Testis (tissue), 2 donors: ENCODE measurements at regions not wholly inside any gene's neighbourhood (a gene's known extent, or its start where the extent isn't known, plus 50 kb on each side); places are given as distances from the start of the nearest gene placed in this dataset.

Source experiments
- POLR2A ChIP-seq: fragments of 450-650 bp; IDR thresholded peaks from one replicate; pipeline ENCODE4 v1.6.1; 2017; ENCODE audit warnings: antibody characterized with exemption, mild to moderate bottlenecking, moderate library complexity
- TF ChIP-seq, protein P1 (sequence below), 3 experiments: fragments of 450-650 bp in 2 of 3; fragments of 200-600 bp in 1 of 3; sonication (generic) in 1 of 3; IDR thresholded peaks; one replicate each; pipeline ENCODE4 v1.5.1; 2016 to 2019; ENCODE audit warnings: antibody characterized with exemption in 3 of 3, mild to moderate bottlenecking in 2 of 3, moderate library complexity in 1 of 3

DNA sequence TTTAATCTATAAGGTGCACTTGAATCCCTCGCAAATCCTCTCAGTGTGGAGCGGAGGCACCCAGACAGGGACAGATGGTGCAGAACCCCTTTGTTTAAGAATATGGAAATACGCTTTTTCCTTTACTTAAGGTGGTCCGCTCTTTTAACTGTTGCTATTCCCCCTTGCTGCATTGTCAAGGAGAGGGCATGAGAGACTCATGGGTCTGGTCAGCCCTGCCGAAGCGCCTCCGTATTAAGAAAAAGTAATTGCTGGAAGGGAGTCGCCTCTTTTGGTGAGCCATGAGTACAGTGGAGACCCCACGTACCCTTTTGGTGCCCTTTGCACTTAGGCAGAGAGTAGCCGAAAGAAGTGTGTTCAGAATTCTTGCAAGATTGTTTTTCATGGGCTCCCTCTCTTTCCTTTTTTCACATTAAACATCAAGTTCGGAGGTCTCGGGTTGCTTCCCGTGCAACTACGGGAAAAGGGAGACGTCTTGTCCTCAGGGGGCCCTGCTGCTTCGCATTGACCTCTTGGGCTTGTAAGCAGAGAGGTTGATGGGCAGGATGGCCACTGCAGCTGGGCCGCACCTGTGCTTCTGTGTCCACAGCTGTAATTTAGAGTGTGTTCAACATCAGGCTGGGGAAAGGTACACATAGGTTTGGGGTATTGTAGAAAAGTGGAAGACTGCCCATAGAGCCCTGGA, 109.6 kb downstream of the SPRY1 start:
- TF ChIP-seq, protein P1, sequence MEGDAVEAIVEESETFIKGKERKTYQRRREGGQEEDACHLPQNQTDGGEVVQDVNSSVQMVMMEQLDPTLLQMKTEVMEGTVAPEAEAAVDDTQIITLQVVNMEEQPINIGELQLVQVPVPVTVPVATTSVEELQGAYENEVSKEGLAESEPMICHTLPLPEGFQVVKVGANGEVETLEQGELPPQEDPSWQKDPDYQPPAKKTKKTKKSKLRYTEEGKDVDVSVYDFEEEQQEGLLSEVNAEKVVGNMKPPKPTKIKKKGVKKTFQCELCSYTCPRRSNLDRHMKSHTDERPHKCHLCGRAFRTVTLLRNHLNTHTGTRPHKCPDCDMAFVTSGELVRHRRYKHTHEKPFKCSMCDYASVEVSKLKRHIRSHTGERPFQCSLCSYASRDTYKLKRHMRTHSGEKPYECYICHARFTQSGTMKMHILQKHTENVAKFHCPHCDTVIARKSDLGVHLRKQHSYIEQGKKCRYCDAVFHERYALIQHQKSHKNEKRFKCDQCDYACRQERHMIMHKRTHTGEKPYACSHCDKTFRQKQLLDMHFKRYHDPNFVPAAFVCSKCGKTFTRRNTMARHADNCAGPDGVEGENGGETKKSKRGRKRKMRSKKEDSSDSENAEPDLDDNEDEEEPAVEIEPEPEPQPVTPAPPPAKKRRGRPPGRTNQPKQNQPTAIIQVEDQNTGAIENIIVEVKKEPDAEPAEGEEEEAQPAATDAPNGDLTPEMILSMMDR (IDR thresholded peaks at IDR 0.05) = no peak
- no peak for TF ChIP-seq POLR2A
